Central memory CD4-positive, alpha-beta T cell (primary cell): ENCODE measurements at regions not wholly inside any gene's neighbourhood (a gene's known extent, or its start where the extent isn't known, plus 50 kb on each side); places are given as distances from the start of the nearest gene placed in this dataset.
"Not testable (repeated sequence)": the region's sequence is repeated elsewhere in the genome, so short reads cannot be mapped to it uniquely, and the experiment has no call there.

Experiments
- DNase-seq: peaks from one replicate; pipeline ENCODE4 v3.0.0; 2022

- not testable (repeated sequence) for DNase-seq
Observed at GRCh38 chr13:21920802-21921201, 249.9 kb downstream of the FGF9 start.

DNA sequence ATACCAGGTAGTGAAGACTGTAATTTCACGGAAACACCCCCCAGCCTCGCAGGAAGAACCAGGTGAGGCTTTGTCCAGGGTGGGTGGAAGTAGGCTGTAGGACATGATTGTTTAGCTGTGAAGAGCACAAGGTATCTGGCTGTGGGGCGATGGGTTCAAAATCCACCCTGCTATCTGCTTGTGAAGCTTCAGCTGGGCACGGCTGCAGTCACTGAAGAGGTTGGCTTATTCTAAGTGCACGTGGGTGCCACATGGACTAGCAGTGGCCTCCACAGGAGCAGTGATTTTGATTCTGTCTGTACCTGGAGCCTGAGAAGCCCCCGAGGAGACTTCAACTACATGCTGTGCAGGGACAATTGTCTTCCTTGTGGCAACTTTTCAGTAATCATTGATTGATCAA is 254.1 kb downstream of the FGF9 start:
- no peak for DNase-seq

DNA sequence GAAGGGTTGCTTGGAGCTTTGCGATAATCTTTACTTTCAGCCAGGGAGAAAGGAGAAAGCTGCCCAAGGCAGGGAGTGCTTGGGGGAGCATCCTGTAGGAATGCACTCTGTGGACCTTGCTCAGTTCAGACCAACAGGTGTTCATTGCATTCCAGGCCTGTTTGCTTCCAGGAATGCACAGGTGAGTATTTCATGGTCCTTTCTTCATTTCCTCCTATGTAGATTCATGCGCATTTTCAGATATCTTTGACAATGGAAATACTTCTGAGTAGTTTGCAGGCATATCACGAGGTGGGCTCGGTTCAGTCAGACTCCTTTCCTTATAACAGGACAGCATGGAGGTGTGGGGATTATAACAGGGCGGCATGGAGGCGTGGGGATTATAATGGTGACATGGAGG is 254.8 kb downstream of the FGF9 start:
- no peak for DNase-seq

- no peak for DNase-seq
Observed at GRCh38 chr13:21929400-21929799, 258.5 kb downstream of the FGF9 start.

DNA sequence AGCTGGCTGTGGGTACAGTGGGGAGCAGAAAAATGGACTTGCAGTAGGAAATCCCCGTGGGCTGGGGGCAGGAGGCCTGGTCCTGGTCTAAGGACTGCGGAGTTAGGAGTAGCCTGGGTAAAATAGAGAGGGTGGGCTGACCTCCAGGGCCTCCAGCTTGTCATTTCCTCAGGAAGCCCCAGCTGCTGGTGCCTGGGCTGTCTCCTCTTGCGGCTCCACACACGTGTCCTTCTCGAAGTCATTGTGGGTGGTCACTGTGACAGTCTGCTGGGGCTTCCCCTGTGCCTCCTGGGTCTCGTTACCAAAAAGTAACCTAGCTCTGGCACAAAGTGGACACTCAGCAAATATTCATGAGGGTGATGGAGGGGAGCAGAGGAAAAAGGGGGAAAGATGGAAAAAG is 259.7 kb downstream of the FGF9 start:
- no peak for DNase-seq

- no peak for DNase-seq
Observed at GRCh38 chr13:21932578-21932977, 261.7 kb downstream of the FGF9 start.

DNA sequence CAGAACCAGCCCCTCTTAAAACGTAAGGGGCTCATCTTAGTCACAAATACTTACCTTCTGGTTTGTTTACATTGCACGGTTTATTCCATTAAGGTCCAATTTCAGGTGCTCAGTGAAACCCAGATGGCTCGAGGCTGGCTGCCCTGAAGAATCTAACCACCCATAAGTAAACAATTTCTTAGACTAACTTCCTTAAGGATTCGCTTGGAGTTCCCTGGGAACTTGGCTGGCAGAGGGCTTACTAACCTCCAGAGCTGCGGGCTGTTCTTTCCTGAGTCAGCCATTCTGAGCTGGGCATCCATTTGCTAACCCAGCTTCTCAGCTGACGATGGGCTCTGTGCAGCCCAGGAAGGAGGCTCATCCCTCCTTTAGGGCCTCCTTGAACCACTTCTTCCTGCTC is 262.1 kb downstream of the FGF9 start:
- DNase-seq, result no peak

DNA sequence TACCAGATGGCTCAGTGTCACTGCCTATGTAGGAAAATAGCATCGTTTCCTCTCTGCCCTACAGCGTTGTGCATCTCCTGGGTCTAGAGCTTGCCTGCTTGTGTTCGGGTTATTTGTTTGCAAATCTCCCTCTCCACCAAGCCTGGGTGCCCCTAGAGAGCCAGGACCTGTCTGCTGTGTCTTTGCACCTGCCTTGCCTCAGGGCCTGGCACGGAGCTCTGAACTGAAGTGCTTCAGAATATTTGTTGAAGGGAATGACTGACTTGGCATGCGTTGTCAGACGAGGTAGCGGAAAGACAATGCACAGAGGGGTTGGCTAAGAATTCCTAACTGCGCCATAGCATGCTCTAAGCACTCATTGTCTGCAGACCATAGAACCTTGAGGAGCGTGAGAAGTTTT is 263.4 kb downstream of the FGF9 start:
- no peak for DNase-seq

- no peak for DNase-seq
Observed at GRCh38 chr13:21936674-21937073, 265.8 kb downstream of the FGF9 start.

DNA sequence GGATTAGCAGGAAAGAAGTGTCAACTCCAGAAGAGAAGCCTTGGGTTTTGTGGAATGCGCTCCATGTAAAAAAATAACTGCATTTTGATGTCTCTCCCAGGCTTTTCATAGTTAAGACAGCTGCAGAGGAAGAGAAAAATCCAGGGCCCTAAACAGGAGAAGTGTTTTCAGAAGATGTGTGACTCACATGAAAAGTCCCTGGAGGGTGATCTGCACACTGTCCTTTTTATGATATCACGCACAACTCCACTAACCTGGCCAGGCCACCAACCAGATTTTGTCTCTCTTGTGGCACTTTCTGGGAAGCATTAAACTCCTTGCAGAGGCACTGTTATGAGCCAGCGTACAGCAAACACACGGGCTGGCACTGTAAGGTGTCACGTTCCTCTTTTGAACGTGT is 267.3 kb downstream of the FGF9 start:
- DNase-seq, result no peak

DNA sequence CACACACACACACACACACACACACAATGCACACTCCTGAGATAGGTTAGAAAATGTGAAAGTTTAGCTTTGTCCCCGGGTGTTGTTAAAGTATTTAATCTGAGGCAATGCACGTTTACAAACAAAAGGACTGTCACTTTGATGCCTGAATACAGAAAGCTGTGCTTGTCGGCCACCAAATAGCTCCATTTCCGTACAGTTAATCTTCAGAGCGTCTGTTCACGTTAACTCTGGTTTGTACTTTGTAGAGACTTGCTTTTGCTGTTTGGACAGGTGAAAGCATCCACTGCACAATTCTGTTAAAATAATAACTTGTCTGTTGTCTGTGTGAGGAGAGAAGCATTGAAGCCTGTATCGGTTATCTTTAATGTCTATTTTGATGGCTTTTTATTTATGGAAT is 267.8 kb downstream of the FGF9 start:
- no peak for DNase-seq

DNA sequence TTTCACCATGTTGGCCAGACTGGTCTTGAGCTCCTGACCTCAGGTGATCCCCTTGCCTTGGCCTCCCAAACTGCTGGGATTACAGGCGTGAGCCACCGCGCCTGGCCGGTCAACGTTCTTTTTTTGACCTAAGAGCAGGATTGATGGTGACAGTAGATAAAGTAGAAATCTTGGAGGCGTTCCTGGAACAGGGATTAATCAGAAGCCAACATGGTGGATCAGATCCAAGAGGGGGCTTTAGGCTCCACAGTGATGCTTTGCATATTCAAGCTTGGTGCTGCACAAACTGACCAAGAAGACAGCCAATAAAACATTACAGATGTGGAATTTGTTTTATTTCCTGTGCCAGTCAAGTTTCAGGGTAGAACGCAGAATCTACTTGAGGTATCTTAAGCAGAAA is 271.2 kb downstream of the FGF9 start:
- DNase-seq, result no peak

DNA sequence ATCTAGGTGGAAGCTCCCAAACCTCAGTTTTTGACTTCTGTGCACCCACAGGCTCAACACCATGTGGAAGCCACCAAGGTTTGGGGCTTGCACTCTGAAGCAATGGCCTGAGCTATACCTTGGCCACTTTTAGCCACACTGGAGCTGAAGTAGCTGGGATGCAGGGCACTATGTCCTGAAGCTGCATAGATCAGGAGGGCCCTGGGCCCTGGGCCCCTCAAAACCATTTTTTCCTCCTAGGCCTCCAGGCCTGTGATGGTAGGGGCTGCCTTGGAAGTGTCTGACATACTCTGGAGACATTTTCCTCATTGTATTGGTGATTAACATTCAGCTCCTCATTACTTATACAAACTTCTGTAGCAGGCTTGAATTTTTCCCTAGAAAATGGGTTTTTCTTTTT is 273.7 kb downstream of the FGF9 start:
- no peak for DNase-seq

- no peak for DNase-seq
Observed at GRCh38 chr13:21945195-21945594, 274.3 kb downstream of the FGF9 start.

GRCh38 chr13:21946964-21947363 is 276.1 kb downstream of the FGF9 start:
- DNase-seq, result no peak

DNA sequence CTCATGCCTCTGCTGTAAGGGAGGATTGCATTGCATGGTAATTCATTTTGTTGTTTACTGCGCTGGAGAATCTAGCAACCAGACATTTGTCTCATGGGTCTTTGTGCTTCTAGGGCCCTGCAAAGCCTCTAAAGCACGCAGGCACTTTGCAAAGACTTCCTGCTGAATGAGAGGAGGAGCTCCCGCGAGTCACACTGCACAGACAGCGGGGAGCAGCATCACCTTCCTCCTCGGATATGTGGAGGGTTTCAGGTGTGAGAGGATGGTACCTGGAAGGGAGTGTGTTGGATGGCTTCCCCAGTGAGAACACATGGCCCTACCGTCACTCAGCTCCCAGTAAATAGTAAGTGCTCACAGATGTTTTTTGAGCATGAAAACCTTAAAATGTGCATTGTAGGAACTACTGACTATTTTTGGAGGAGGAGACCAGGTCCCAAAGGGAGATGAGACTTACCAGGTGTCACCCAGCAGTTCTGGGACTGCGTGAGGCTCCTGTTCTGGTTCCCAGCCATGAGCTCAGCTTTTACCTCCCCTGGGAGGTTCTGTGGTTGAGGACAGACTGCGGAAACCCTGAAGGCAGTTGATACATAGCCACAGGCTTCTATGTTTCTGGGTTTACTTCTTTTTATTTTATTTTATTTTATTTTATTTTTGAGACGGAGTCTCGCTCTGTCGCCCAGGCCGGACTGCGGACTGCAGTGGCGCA is 278.0 kb downstream of the FGF9 start:
- DNase-seq, result no peak

DNA sequence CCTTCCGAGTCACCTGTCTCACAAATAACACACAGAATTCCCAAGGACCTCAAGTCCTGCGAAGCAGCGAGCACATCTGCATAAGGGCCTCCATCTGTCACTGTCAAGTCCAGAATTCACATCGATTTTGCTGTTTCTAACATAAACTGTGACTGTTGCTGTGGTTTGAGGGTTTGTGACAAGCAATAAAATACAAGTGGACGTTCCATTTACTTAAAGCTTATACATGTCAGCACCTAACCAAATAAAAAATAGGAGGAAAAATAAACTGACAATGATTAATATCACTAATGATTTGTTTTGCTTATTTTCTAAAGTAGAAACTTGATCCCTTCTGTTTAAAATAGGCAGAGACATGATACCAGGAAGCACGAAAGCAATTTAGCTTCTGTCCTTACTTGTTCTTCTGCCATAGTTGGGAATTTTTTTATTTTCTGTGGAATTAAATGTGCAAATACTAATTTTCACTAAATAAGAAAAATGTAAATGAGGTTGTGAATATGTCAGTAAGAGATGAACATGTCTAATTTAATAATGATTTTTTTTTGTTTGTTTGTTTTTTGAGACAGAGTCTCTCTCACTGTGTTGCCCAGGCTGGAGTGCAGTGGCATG is 279.1 kb downstream of the FGF9 start:
- no peak for DNase-seq

DNA sequence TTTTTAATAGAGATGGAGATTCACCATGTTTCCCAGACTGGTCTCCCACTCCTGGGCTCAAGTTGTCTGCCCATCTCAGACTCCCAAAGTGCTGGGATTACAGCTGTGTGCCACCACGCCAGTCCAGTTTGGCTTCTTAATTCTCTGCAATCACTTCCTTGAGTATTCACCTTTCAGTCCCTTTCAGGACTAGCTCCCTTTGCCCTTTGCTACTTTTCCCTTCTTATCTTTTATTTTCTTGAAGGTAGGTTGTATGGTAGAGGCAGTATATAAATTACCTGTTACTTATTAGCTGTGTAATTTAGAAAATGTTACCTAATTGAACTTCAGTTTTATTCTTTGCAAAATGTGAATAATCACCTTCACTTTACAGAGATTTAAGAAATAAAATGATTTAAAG is 285.8 kb downstream of the FGF9 start:
- no peak for DNase-seq

DNA sequence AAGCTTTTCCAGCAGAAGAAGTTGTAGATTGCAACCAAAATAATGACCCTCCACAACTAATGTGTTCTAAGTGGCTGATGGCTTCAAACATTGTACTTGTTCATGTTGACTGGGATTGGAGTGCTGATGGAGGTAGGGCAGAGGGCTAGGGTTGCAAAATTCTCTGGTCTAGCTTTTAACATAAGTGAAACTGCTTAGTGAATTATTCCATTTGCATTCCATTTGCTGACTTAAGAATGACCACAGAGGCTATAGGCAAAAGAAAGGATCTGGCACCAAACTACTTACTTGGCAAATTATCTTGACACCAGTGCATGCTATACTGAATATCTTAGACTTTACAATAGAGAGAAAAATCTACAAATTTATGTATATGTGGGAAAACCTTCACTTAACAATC is 287.0 kb downstream of the FGF9 start:
- no peak for DNase-seq

- DNase-seq, result no peak
Observed at GRCh38 chr13:21960108-21960507, 289.2 kb downstream of the FGF9 start.

GRCh38 chr13:21964686-21965085 is 293.8 kb downstream of the FGF9 start:
- no peak for DNase-seq

DNA sequence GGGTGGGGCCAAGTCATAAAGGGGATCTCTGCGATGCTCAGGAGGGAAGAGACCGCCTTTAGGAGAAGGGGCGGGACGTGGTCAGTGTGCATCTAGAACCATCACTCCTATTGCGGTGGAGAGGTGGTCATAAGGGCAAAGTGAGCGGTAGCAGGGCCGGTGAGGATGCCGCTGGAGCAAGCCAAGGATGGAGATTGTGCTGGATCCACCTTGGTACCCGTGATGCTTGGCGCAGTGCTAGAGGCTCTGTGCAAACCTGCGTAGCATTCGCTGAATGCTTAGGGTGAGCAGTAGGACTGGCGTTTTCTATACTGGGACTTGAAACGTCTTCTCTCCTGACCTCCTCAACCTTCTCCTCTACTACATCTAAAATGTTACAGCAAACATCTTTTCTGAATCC is 294.2 kb downstream of the FGF9 start:
- DNase-seq, result no peak

- DNase-seq, result no peak
Observed at GRCh38 chr13:21966014-21966413, 295.1 kb downstream of the FGF9 start.

GRCh38 chr13:21967871-21968270 is 297.0 kb downstream of the FGF9 start:
- DNase-seq, result no peak

DNA sequence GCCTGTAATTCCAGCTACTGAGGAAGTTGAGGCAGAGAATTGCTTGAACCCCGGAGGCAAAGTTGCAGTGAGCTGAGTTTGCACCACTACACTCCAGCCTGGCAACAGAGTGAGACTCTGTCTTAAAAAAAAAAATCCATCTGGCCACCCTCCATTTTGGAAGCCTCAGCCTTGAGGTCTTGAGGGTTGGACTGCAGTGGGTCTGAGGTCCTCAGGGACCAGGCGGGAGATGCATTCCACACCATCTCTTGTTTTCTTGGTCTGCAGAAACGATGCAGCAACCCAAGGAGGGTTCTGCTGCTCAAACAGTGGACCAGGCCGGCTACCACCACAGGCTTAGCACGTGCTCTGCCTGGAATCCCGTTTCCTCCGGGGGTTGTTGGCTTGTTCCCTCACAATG is 299.3 kb downstream of the FGF9 start:
- no peak for DNase-seq
